Endothelial cell of umbilical vein (primary cell): ENCODE measurements at regions not wholly inside any gene's neighbourhood (a gene's known extent, or its start where the extent isn't known, plus 50 kb on each side); places are given as distances from the start of the nearest gene placed in this dataset.

Experiments
- CTCF ChIP-seq, 2 donors: IDR thresholded peaks; 1 replicate in 1 of 2; 2 replicates in 1 of 2; pipeline ENCODE4 v1.5.1; 2011; ENCODE audit warnings: low read length in 2 of 2, mild to moderate bottlenecking in 2 of 2, moderate library complexity in 2 of 2, control low read depth in 1 of 2, inconsistent platforms in 1 of 2, low read depth in 1 of 2; ENCODE audit not compliant: insufficient read depth in 1 of 2; ENCODE audit errors: extremely low read depth in 1 of 2
- EZH2 ChIP-seq: IDR thresholded peaks from 2 replicates; pipeline ENCODE4 v1.6.1; 2012; ENCODE audit warnings: borderline replicate concordance, low read depth, mild to moderate bottlenecking, moderate library complexity, low read length, inconsistent platforms; ENCODE audit not compliant: severe bottlenecking
- FOS ChIP-seq: IDR thresholded peaks from 2 replicates; pipeline ENCODE4 v1.6.1; 2011; ENCODE audit warnings: mild to moderate bottlenecking, low read length, moderate library complexity, borderline replicate concordance; ENCODE audit not compliant: insufficient read depth
- GATA2 ChIP-seq: IDR thresholded peaks from 2 replicates; pipeline ENCODE4 v1.7.0; 2011; ENCODE audit warnings: low read depth, mild to moderate bottlenecking, moderate library complexity, mixed read lengths, low read length; ENCODE audit not compliant: insufficient read length, insufficient read depth
- JUN ChIP-seq: IDR thresholded peaks from 2 replicates; pipeline ENCODE4 v1.6.1; 2011; ENCODE audit warnings: borderline replicate concordance, low read depth; ENCODE audit not compliant: insufficient read length, insufficient read depth
- MAX ChIP-seq: IDR thresholded peaks from 2 replicates; pipeline ENCODE4 v1.6.1; 2011; ENCODE audit not compliant: insufficient read depth, insufficient read length
- MYC ChIP-seq: IDR thresholded peaks from one replicate; pipeline ENCODE4 v1.6.1; 2011; ENCODE audit warnings: mild to moderate bottlenecking, low read depth, low read length
- POLR2A ChIP-seq: IDR thresholded peaks from 2 replicates; pipeline ENCODE4 v1.6.1; 2012; ENCODE audit warnings: low read depth, mild to moderate bottlenecking, control low read depth, low read length
- POLR2AphosphoS5 ChIP-seq: IDR thresholded peaks from 2 replicates; pipeline ENCODE4 v1.6.1; 2012; ENCODE audit warnings: low read depth, mild to moderate bottlenecking, control low read depth, low read length, moderate library complexity; ENCODE audit not compliant: insufficient read depth

GRCh38 chr10:33392706-33393105, 58.2 kb upstream of the NRP1 start:
- TF ChIP-seq CTCF (IDR thresholded peaks at IDR 0.05; ENCODE audit: extremely low read depth in 1 of 2, insufficient read depth in 1 of 2, low read depth in 1 of 2, low read length in 2 of 2), result no peak
- no peak for TF ChIP-seq EZH2
- TF ChIP-seq POLR2A, result no peak
- no peak for TF ChIP-seq MAX
- TF ChIP-seq JUN, result no peak
- TF ChIP-seq POLR2AphosphoS5, result no peak
- no peak for TF ChIP-seq MYC
- no peak for TF ChIP-seq FOS
- TF ChIP-seq GATA2, result no peak
